A549 (cell line): ENCODE measurements at regions not wholly inside any gene's neighbourhood (a gene's known extent, or its start where the extent isn't known, plus 50 kb on each side); places are given as distances from the start of the nearest gene placed in this dataset.

Experiments
- ATAC-seq, 2 experiments: fragments of 200-7000 bp in 1 of 2; fragments of >200 bp in 1 of 2; cut with Nextera tagmentation in 1 of 2; cut with Tn5 transposase in 1 of 2; 3 replicates each; pipeline versions ENCODE4 v1.8.0 to v1.9.1; 2018 to 2020; ENCODE audit warnings: mild to moderate bottlenecking in 1 of 2, moderate library complexity in 1 of 2
- CTCF ChIA-PET: fragments of 300-600 bp; sonication (Branson Sonifier 250); formaldehyde crosslinking; extraction: SDS; loops from one replicate; lab custom pipeline; 2021; ENCODE audit warnings: antibody characterized with exemption, inconsistent platforms; lab: Yijun Ruan, JAX
- POLR2A ChIA-PET: fragments of 350-600 bp; formaldehyde crosslinking; extraction: SDS; loops from one replicate; lab custom pipeline; 2021; ENCODE audit warnings: antibody characterized with exemption, inconsistent platforms; lab: Yijun Ruan, JAX
- DNase-seq, 2 experiments: peaks; one replicate each; pipeline versions ENCODE4 v3.0.0 to v3.0.0-alpha.2; 2011 to 2016; ENCODE audit warnings: low read depth in 1 of 2, low spot score in 1 of 2
- FAIRE-seq: peaks from 2 replicates; lab custom pipeline; 2011; peaks lifted over from hg19 to GRCh38; lab: Jason Lieb, UNC
- H3K27ac ChIP-seq, 2 experiments: fragments of >200 bp; sonication (Bioruptor Twin); formaldehyde crosslinking; 3 replicates each; pipeline ENCODE4 v1.5.1; 2016 to 2017
- H3K4me1 ChIP-seq: fragments of >200 bp; sonication (Bioruptor Twin); formaldehyde crosslinking; 3 replicates; pipeline ENCODE4 v1.6.1; 2016
- H3K4me2 ChIP-seq: fragments of >200 bp; sonication (Bioruptor Twin); formaldehyde crosslinking; 3 replicates; pipeline ENCODE4 v1.6.1; 2016
- H3K4me3 ChIP-seq: fragments of >200 bp; sonication (Bioruptor Twin); formaldehyde crosslinking; 3 replicates; pipeline ENCODE4 v1.5.1; 2016
- H3K9me3 ChIP-seq: fragments of >200 bp; sonication (Bioruptor Twin); formaldehyde crosslinking; 3 replicates; pipeline ENCODE4 v1.6.1; 2016
- CBX8 ChIP-seq: fragments of 200-600 bp; sonication (generic); IDR thresholded peaks from 2 replicates; pipeline ENCODE4 v1.6.1; 2016
- CHD2 ChIP-seq: fragments of 150-350 bp; IDR thresholded peaks from 2 replicates; pipeline ENCODE4 v1.6.1; 2014; ENCODE audit warnings: low read length; ENCODE audit not compliant: partially characterized antibody
- CTCF ChIP-seq: fragments of >200 bp; sonication (Bioruptor Twin); formaldehyde crosslinking; IDR thresholded peaks from 3 replicates; pipeline ENCODE4 v1.5.1; 2016
- EHF ChIP-seq: fragments of 250-450 bp; sonication (Bioruptor Pico); IDR thresholded peaks from 2 replicates; pipeline ENCODE4 v1.5.0; 2020; ENCODE audit warnings: mild to moderate bottlenecking
- ELK1 ChIP-seq: fragments of 150-350 bp; IDR thresholded peaks from 2 replicates; pipeline ENCODE4 v1.6.1; 2014; ENCODE audit warnings: low read depth, mild to moderate bottlenecking, low read length
- EP300 ChIP-seq, 2 experiments: fragments of >200 bp; sonication (Bioruptor Twin); formaldehyde crosslinking; IDR thresholded peaks; 2 replicates in 1 of 2; 3 replicates in 1 of 2; pipeline ENCODE4 v1.6.1; 2016 to 2017
- ESRRA ChIP-seq: fragments of 150-350 bp; IDR thresholded peaks from 2 replicates; pipeline ENCODE4 v1.6.1; 2014; ENCODE audit warnings: mild to moderate bottlenecking, low read length, borderline replicate concordance
- FOXS1 ChIP-seq: fragments of 250-450 bp; sonication (Bioruptor Pico); IDR thresholded peaks from 2 replicates; pipeline ENCODE4 v1.5.0; 2020; ENCODE audit warnings: mild to moderate bottlenecking, moderate library complexity
- HDAC2 ChIP-seq: fragments of 200-600 bp; sonication (generic); IDR thresholded peaks from 2 replicates; pipeline ENCODE4 v1.6.1; 2016
- JUNB ChIP-seq: fragments of >200 bp; sonication (Bioruptor Twin); formaldehyde crosslinking; IDR thresholded peaks from 2 replicates; pipeline ENCODE4 v1.6.1; 2016
- NFE2L2 ChIP-seq: fragments of 150-350 bp; conservative IDR thresholded peaks from 2 replicates; pipeline ENCODE4 v1.6.1; 2014; ENCODE audit warnings: low read length
- PHF8 ChIP-seq: fragments of 200-600 bp; sonication (generic); IDR thresholded peaks from 2 replicates; pipeline ENCODE4 v1.6.1; 2016; ENCODE audit warnings: low read depth, mild to moderate bottlenecking, antibody characterized with exemption, moderate library complexity, borderline replicate concordance
- POLR2A ChIP-seq: IDR thresholded peaks from 2 replicates; pipeline ENCODE4 v1.6.1; 2012; ENCODE audit warnings: mild to moderate bottlenecking, low read length
- POLR2AphosphoS2 ChIP-seq: conservative IDR thresholded peaks from 2 replicates; pipeline ENCODE4 v1.6.1; 2012; ENCODE audit warnings: low read length, improper control_type of control experiment, inconsistent platforms
- RAD21 ChIP-seq, 2 experiments: fragments of >200 bp in 1 of 2; sonication (Bioruptor Twin) in 1 of 2; formaldehyde crosslinking in 1 of 2; IDR thresholded peaks in 1 of 2; conservative IDR thresholded peaks in 1 of 2; 2 replicates in 1 of 2; 3 replicates in 1 of 2; pipeline ENCODE4 v1.6.1; 2012 to 2018; ENCODE audit warnings: inconsistent platforms in 1 of 2
- RARB ChIP-seq: fragments of 250-450 bp; sonication (Bioruptor Pico); IDR thresholded peaks from 2 replicates; pipeline ENCODE4 v1.8.0; 2021; ENCODE audit warnings: mild to moderate bottlenecking, moderate library complexity
- RFX5 ChIP-seq: fragments of 450-650 bp; IDR thresholded peaks from 2 replicates; pipeline ENCODE4 v1.7.1; 2014; ENCODE audit warnings: antibody characterized with exemption, mild to moderate bottlenecking, moderate library complexity
- SMC3 ChIP-seq: fragments of >200 bp; sonication (Bioruptor Twin); formaldehyde crosslinking; IDR thresholded peaks from 3 replicates; pipeline ENCODE4 v1.6.1; 2018; ENCODE audit warnings: inconsistent platforms
- SREBF2 ChIP-seq: fragments of 450-650 bp; IDR thresholded peaks from 2 replicates; pipeline ENCODE4 v1.6.1; 2014; ENCODE audit warnings: mild to moderate bottlenecking, moderate library complexity
- TFCP2L1 ChIP-seq: fragments of 250-450 bp; sonication (Bioruptor Pico); IDR thresholded peaks from 2 replicates; pipeline ENCODE4 v1.5.0; 2021; ENCODE audit warnings: mild to moderate bottlenecking
- ZNF302 ChIP-seq: fragments of 250-450 bp; sonication (Bioruptor Pico); IDR thresholded peaks from 2 replicates; pipeline ENCODE4 v1.9.0; 2021; ENCODE audit warnings: inconsistent platforms, mild to moderate bottlenecking, moderate library complexity
- WGBS: methylation state at CpG from one replicate; pipeline ENCODE4 v1.1.6; 2017; ENCODE audit errors: missing lambda C conversion rate; 5-methylcytosine and 5-hydroxymethylcytosine counted together
- TF ChIP-seq, protein P1 (sequence below): IDR thresholded peaks from 2 replicates; pipeline ENCODE4 v1.6.1; 2012

- ATAC-seq (peak; percentile 71 to 81), FAIRE-seq (no peak)
- POLR2A ChIA-PET = no interaction called here
- H3K27ac ChIP-seq = 0 out of 6 replicates have a peak overlapping the region, but pooled peaks of 1 of the 2 experiments have one; percentile 17
- H3K4me1 ChIP-seq = peaks cover 20% of the 10 kb centered on the region
- no peak overlapping the region for H3K4me2 ChIP-seq
- TF ChIP-seq ESRRA (peak; percentile 94), CTCF (peak; percentile 4; the same call in 1 of the 3 replicates), RARB (CRISPR knock-in tag) (no peak), EP300 (IDR thresholded peaks at IDR 0.05) (no peak), RAD21 (conservative IDR thresholded peaks at IDR 0.05 in 1 of 2, IDR thresholded peaks at IDR 0.05 in 1 of 2) (peak; percentile 54 to 75), SMC3 (peak; percentile 52)
- TF ChIP-seq, all 56 proteins: peak for 4
- CTCF ChIA-PET = interaction anchor here (0.7 to 13.1 kb wide), 24 partner anchors 8 to 580 kb away, joined by 3 to 220 read pairs (median 3); partner anchors contain the start of gene ADRA1B
- 33% methylated on average over 3 of the region's 3 CpGs for WGBS
- Histone ChIP-seq H3K9me3 (no peaks in the 10 kb centered on the region), H3K4me3 (no peak overlapping the region)
- peak; percentile 58 to 74 for DNase-seq
These were observed 111.2 kb upstream of the IL12B start for GRCh38 chr5:159441441-159441840.

- no peak overlapping the region for H3K4me3 ChIP-seq
- peaks cover 23% of the 10 kb centered on the region for H3K4me1 ChIP-seq
- ChIA-PET POLR2A (no interaction called here), CTCF (interaction anchor here (0.6 to 13.1 kb wide), 20 partner anchors 9 to 579 kb away, joined by 3 to 220 read pairs (median 4); partner anchors contain the start of gene ADRA1B)
- TF ChIP-seq ZNF302 (CRISPR knock-in tag) = no peak
- TF ChIP-seq POLR2AphosphoS2 = no peak
- TF ChIP-seq SMC3 = no peak
- no peak for TF ChIP-seq CBX8
- TF ChIP-seq, protein P1, sequence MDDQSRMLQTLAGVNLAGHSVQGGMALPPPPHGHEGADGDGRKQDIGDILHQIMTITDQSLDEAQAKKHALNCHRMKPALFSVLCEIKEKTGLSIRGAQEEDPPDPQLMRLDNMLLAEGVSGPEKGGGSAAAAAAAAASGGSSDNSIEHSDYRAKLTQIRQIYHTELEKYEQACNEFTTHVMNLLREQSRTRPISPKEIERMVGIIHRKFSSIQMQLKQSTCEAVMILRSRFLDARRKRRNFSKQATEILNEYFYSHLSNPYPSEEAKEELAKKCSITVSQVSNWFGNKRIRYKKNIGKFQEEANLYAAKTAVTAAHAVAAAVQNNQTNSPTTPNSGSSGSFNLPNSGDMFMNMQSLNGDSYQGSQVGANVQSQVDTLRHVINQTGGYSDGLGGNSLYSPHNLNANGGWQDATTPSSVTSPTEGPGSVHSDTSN = no peak
- no peak for TF ChIP-seq PHF8
- no peak for TF ChIP-seq ELK1
- no peak for TF ChIP-seq POLR2A
- no peak for TF ChIP-seq SREBF2
- no peak for TF ChIP-seq CHD2
- no peak for TF ChIP-seq RFX5
- TF ChIP-seq FOXS1 (CRISPR knock-in tag) = no peak
- no peak for TF ChIP-seq JUNB
- TF ChIP-seq ESRRA = no peak
- no peak for TF ChIP-seq NFE2L2
- no peak for TF ChIP-seq HDAC2
- no peak for TF ChIP-seq EHF (CRISPR knock-in tag)
- TF ChIP-seq TFCP2L1 (CRISPR knock-in tag) = no peak
- H3K27ac ChIP-seq = no peak overlapping the region; a peak in 1 of 6 replicates
- FAIRE-seq (no peak), DNase-seq (no peak), ATAC-seq (no peak)
- no peak overlapping the region for H3K4me2 ChIP-seq
- WGBS = 84% methylated on average over 12 of the region's 12 CpGs
- H3K9me3 ChIP-seq = no peaks in the 10 kb centered on the region
These were observed 112.0 kb upstream of the IL12B start for GRCh38 chr5:159442206-159442850.
